ENCODE measurements at regions not wholly inside any gene's neighbourhood (a gene's known extent, or its start where the extent isn't known, plus 50 kb on each side); places are given as distances from the start of the nearest gene placed in this dataset.

DNA sequence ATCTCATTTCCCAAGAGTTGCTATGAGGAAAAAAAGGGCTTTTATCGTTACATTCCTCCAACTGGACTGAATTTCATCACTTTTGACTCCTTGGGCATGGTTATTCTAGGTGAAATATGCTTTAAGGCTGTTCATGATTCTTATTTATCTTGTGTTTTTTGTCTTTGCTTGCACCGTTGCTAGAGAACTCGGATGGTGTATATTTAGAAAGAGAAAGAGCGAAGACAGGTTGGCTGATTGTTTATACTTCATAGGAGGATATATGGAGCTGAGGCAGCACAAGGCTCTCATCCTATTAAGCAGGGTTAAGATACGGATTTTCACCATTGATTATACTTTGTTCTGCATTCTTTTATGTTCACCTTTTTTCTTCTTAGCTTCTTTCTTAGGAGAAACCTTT lies 94.9 kb upstream of the GEMIN8 start:
- DNase-seq: no peak

GRCh38 chrX:14095702-14096101 lies 66.0 kb upstream of the GEMIN8 start:
- DNase-seq: no peak

DNA sequence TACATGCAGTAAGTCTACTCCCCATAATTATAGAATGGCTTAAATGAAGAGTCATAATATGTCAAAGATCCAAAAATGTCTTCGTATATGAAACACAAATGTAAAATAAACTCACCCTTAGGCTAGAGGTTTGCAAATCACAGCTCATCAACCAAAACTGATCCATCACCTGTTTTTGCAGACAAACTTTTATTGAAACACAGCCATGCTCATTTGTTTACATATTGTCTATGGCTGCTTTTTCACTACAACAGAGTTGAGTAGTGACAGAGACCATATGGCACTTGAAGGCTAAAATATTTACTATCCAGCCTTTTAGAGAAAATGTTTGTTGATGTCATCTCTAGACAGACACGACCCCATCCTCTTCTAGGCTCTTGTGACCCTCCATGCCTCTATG lies 64.5 kb upstream of the GEMIN8 start:
- DNase-seq: no peak

DNA sequence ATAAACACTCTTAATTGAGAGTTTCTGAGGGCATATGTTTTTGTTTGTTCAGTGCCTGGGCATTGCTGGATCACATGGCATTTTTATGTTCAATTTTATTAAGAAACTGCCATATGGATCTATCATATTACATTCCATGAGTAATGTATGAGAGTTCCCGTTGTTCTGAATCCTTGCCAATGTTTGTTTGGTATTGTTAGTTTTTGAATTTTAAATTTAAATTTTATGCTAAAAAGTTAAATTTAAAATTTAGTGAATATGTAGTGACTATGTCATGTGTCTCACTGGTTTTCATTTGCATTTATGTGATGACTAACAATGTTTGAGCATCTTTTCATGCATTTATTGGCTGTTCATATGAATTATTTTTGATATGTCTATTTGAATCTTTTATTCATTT lies 54.8 kb upstream of the GEMIN8 start:
- no peak for DNase-seq

DNA sequence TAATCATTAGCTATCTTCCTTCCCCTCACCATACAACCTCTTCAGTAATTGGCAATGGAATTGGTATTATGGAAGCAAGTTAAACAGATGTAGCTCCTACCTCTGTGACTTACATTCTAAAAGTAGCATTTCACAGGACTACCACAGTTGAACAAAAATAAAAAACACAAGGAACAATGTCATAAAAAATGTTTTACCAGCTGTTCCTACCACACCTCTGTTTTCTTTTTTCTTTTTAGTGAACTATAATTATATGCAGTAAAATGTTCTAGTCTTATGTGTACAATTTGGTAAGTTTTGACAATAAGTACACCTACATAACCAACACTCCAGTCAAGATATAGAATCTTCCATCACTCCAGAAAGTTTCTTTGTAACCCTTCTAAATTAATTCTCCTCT lies 54.1 kb upstream of the GEMIN8 start:
- no peak for DNase-seq

DNA sequence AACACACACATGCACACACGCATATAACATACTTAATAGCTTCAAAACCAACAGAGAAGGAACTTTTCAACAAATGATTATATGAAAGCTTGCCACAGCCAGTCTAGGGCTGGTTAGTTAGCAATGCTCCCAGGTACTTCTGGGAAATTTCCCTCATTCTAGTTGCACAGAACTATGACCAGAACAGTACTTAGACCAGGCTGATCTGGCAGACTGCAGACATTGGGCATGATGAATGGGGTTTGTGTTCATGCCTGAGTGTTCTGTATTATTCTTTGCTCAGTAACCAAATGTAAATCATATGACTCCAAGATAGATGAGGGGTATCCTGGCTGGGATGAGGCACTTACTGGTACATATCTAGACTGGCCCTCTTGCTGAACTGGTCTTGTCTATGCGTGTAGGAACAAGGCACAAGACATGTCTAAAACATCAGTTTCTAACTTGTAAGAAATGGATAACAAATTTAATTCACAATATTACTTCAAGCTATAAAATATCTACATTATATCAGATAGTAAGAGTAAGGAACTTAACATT lies 50.3 kb upstream of the GEMIN8 start:
- DNase-seq: no peak
